ENCODE measurements at regions not wholly inside any gene's neighbourhood (a gene's known extent, or its start where the extent isn't known, plus 50 kb on each side); places are given as distances from the start of the nearest gene placed in this dataset.

DNA sequence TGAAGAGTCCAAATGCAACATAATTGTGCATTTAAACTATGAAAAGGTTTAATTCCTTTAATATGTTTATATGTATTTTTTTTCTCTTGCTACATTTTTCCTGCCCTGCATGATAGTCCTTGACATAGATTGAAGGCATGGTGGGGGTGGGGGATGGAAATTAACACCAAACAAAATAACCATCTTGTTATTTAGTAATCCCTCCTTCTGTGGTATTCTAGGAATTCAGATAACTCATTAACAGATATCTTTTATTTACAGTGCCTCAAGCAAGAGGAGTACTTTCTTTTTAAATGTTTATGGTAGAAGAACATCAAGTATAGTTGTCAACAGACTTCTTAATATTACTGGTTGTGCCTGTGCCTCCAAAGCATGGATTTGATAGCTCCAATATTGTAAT lies 337.6 kb upstream of the SEMA3A start:
- no peak for TF ChIP-seq POLR2A (IDR thresholded peaks at IDR 0.05)
- no peak for TF ChIP-seq CTCF (IDR thresholded peaks at IDR 0.05)
- TF ChIP-seq EP300 (IDR thresholded peaks at IDR 0.05) = no peak

All from tibial nerve (tissue), 4 donors.